MM.1S (cell line): ENCODE measurements at regions not wholly inside any gene's neighbourhood (a gene's known extent, or its start where the extent isn't known, plus 50 kb on each side); places are given as distances from the start of the nearest gene placed in this dataset.

ENCODE experiments used
- DNase-seq: peaks from one replicate; pipeline ENCODE4 v3.0.0-alpha.2; 2015
- H2AFZ ChIP-seq: fragments of 300-600 bp; sonication (generic); 2 replicates; pipeline ENCODE4 v1.6.0; 2016; ENCODE audit warnings: antibody characterized with exemption, low read length
- H3F3A ChIP-seq: fragments of 300-600 bp; sonication (generic); 2 replicates; pipeline ENCODE4 v1.6.1; 2016; ENCODE audit warnings: mild to moderate bottlenecking, antibody characterized with exemption, low read length, moderate library complexity, mixed read lengths; ENCODE audit not compliant: insufficient read depth
- H3K27ac ChIP-seq: fragments of 300-600 bp; sonication (generic); 2 replicates; pipeline ENCODE4 v1.5.1; 2016; ENCODE audit warnings: mild to moderate bottlenecking, low read length
- H3K27me3 ChIP-seq: fragments of 300-600 bp; sonication (generic); replicated peaks from 2 replicates; pipeline ENCODE4 v1.6.0; 2016; ENCODE audit warnings: low read length; ENCODE audit not compliant: insufficient read depth
- H3K36me3 ChIP-seq: fragments of 300-600 bp; sonication (generic); replicated peaks from 2 replicates; pipeline ENCODE4 v1.6.1; 2016; ENCODE audit warnings: mild to moderate bottlenecking, low read length, mixed read lengths; ENCODE audit not compliant: insufficient read depth
- H3K4me1 ChIP-seq: fragments of 300-600 bp; sonication (generic); 2 replicates; pipeline ENCODE4 v1.6.1; 2016; ENCODE audit warnings: low read length, mixed read lengths
- H3K4me2 ChIP-seq: fragments of 300-600 bp; sonication (generic); 2 replicates; pipeline ENCODE4 v1.6.0; 2016; ENCODE audit warnings: low read depth, low read length
- H3K4me3 ChIP-seq: fragments of 300-600 bp; sonication (generic); 2 replicates; pipeline ENCODE4 v1.5.1; 2016; ENCODE audit warnings: low read length, mixed read lengths
- H3K79me2 ChIP-seq: fragments of 300-600 bp; sonication (generic); 2 replicates; pipeline ENCODE4 v1.6.1; 2016; ENCODE audit warnings: mixed run types, low read length, mixed read lengths
- H3K9ac ChIP-seq: fragments of 300-600 bp; sonication (generic); 2 replicates; pipeline ENCODE4 v1.6.1; 2016; ENCODE audit warnings: low read length, mixed read lengths
- H3K9me2 ChIP-seq: fragments of 300-600 bp; sonication (generic); replicated peaks from 2 replicates; pipeline ENCODE4 v1.6.1; 2016; ENCODE audit warnings: mild to moderate bottlenecking, low read length, mixed read lengths; ENCODE audit not compliant: insufficient read depth
- H3K9me3 ChIP-seq: fragments of 300-600 bp; sonication (generic); replicated peaks from 2 replicates; pipeline ENCODE4 v1.6.1; 2016; ENCODE audit warnings: mild to moderate bottlenecking, low read length, mixed read lengths; ENCODE audit not compliant: insufficient read depth
- H4K20me1 ChIP-seq: fragments of 300-600 bp; sonication (generic); 2 replicates; pipeline ENCODE4 v1.6.1; 2016; ENCODE audit warnings: mild to moderate bottlenecking, low read length, moderate library complexity, mixed read lengths; ENCODE audit not compliant: insufficient read depth
- EZH2 ChIP-seq: fragments of 300-600 bp; sonication (generic); optimal IDR thresholded peaks from 2 replicates; pipeline ENCODE3; 2017; ENCODE audit warnings: low read depth, mild to moderate bottlenecking, antibody characterized with exemption, low read length, mixed read lengths
- EZH2phosphoT487 ChIP-seq: fragments of 300-600 bp; sonication (generic); IDR thresholded peaks from 2 replicates; pipeline ENCODE4 v1.6.1; 2018; ENCODE audit warnings: antibody characterized with exemption, low read length
- TF ChIP-seq, protein P1 (sequence below): fragments of 300-600 bp; sonication (generic); IDR thresholded peaks from 2 replicates; pipeline ENCODE4 v1.5.1; 2016; ENCODE audit warnings: antibody characterized with exemption, low read length, mixed read lengths

DNA sequence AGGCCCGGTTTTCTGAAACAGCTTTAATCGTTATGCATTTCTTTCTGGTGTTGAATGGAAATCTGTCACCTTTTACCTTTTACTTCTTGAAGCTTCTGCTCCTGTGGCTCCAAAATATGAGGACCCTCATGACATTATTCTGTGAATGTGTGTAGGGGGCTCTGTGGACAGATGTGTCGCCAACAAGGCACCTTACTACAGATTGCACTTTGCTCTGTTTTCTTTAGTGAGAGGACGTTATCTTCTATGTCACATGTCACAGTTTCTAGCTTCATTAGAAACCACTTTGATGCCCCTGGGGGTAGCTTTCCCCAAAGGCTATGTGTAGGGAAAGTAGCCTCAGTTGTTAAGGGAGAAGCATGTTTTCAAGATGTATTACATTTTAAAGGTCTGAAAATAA is 195.6 kb downstream of the ZNF621 start:
- Histone ChIP-seq H3K27ac (no peak overlapping the region), H3K79me2 (no peaks in the 10 kb centered on the region), H3K36me3 (no peaks in the 10 kb centered on the region), H3K9me2 (no peaks in the 10 kb centered on the region), H3F3A (peaks cover 12% of the 10 kb centered on the region; the same call in 1 of the 2 replicates), H3K4me3 (no peak overlapping the region), H3K9me3 (no peaks in the 10 kb centered on the region), H4K20me1 (no peaks in the 10 kb centered on the region), H3K9ac (no peak overlapping the region), H3K4me1 (peaks cover 33% of the 10 kb centered on the region), H3K4me2 (no peak overlapping the region), H3K27me3 (no peaks in the 10 kb centered on the region), H2AFZ (no peak overlapping the region)
- TF ChIP-seq, protein P1, sequence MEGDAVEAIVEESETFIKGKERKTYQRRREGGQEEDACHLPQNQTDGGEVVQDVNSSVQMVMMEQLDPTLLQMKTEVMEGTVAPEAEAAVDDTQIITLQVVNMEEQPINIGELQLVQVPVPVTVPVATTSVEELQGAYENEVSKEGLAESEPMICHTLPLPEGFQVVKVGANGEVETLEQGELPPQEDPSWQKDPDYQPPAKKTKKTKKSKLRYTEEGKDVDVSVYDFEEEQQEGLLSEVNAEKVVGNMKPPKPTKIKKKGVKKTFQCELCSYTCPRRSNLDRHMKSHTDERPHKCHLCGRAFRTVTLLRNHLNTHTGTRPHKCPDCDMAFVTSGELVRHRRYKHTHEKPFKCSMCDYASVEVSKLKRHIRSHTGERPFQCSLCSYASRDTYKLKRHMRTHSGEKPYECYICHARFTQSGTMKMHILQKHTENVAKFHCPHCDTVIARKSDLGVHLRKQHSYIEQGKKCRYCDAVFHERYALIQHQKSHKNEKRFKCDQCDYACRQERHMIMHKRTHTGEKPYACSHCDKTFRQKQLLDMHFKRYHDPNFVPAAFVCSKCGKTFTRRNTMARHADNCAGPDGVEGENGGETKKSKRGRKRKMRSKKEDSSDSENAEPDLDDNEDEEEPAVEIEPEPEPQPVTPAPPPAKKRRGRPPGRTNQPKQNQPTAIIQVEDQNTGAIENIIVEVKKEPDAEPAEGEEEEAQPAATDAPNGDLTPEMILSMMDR = no peak
- no peak for TF ChIP-seq EZH2phosphoT487
- TF ChIP-seq EZH2 = no peak
- no peak for DNase-seq

DNA sequence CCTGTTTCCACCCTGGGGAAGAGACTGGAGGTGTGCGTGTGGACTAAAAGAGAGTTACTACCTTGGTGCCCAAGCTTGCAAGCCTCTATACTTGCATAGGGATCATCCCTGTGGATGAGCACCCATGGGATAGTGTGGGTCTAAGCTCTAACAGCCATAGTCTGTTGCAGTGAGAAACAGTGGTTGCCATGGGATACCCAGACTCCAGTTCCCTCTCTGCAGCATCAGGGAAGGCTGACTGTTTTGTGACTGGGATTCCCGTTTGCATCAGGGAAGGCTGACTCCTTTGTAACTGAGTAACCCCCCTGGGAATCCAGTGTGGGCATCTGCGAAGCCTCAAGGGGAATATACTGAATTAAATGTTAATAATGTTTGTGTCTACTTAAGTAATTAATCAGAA is 196.1 kb downstream of the ZNF621 start:
- Histone ChIP-seq H3K79me2 (no peaks in the 10 kb centered on the region), H3K9me3 (no peaks in the 10 kb centered on the region), H4K20me1 (no peaks in the 10 kb centered on the region), H3K4me2 (no peak overlapping the region), H3K9me2 (no peaks in the 10 kb centered on the region), H3K27me3 (no peaks in the 10 kb centered on the region), H3K27ac (no peak overlapping the region), H3K9ac (no peak overlapping the region), H2AFZ (no peak overlapping the region), H3K36me3 (no peaks in the 10 kb centered on the region), H3K4me1 (peaks cover 32% of the 10 kb centered on the region), H3K4me3 (no peak overlapping the region), H3F3A (peaks cover 12% of the 10 kb centered on the region; the same call in 1 of the 2 replicates)
- TF ChIP-seq, protein P1 = no peak
- no peak for TF ChIP-seq EZH2
- TF ChIP-seq EZH2phosphoT487 = no peak
- no peak for DNase-seq

DNA sequence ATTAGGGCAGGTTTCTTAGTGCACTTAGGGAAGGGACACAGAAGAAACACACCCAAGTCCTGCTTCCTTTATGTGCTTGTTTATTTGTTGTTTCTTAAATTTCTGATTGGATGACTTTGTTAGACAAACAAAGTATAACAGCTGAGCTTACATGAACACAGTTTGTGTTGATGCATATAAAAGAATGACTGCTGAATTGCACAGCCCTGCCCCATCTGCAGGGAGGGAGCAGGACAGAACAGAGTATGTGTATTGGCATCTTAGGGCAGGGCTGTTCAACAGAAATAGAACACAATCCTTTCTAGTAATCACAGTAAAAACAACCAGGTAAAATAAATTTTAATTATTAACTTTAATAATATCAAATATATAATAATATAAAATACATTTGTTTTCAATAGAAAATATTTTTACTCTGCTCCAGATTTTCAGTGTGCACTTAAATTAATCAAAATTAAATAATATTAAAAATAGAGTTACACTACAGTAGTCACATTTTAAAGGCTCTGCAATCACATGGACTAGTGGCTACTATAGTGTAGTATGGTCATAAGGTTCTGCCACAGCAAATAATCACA is 198.4 kb downstream of the ZNF621 start:
- TF ChIP-seq EZH2phosphoT487 (no peak), EZH2 (no peak)
- TF ChIP-seq, protein P1 = no peak
- H3K4me2 ChIP-seq = no peak overlapping the region
- no peaks in the 10 kb centered on the region for H3K9me3 ChIP-seq
- DNase-seq = no peak
- no peak overlapping the region for H3K9ac ChIP-seq
- no peak overlapping the region for H3K4me3 ChIP-seq
- no peaks in the 10 kb centered on the region for H3K79me2 ChIP-seq
- no peaks in the 10 kb centered on the region for H3K36me3 ChIP-seq
- no peaks in the 10 kb centered on the region for H3K9me2 ChIP-seq
- no peaks in the 10 kb centered on the region for H4K20me1 ChIP-seq
- H3K27me3 ChIP-seq = no peaks in the 10 kb centered on the region
- peaks cover 14% of the 10 kb centered on the region for H3K4me1 ChIP-seq
- H2AFZ ChIP-seq = no peak overlapping the region
- H3K27ac ChIP-seq = no peak overlapping the region
- peaks cover 6% of the 10 kb centered on the region; the same call in 1 of the 2 replicates for H3F3A ChIP-seq
